Neuronal stem cell (in vitro differentiated cells): ENCODE measurements at regions not wholly inside any gene's neighbourhood (a gene's known extent, or its start where the extent isn't known, plus 50 kb on each side); places are given as distances from the start of the nearest gene placed in this dataset.

Experiments used
- DNase-seq: peaks from one replicate; pipeline ENCODE4 v3.0.0-alpha.2; 2013; ENCODE audit warnings: low spot score
- H2AFZ ChIP-seq: one replicate; pipeline ENCODE4 v1.6.1; 2013; ENCODE audit warnings: mild to moderate bottlenecking, low read length, inconsistent platforms
- H2AK5ac ChIP-seq: 2 replicates; pipeline ENCODE4 v1.6.1; 2013; ENCODE audit warnings: low read depth, mild to moderate bottlenecking, inconsistent platforms, low read length, moderate library complexity, mixed read lengths
- H2BK120ac ChIP-seq: 2 replicates; pipeline ENCODE4 v1.6.1; 2013; ENCODE audit warnings: low read depth, mild to moderate bottlenecking, inconsistent platforms, low read length, moderate library complexity, mixed read lengths
- H2BK12ac ChIP-seq: one replicate; pipeline ENCODE4 v1.6.1; 2013; ENCODE audit warnings: low read length, inconsistent platforms
- H2BK15ac ChIP-seq: 2 replicates; pipeline ENCODE4 v1.6.1; 2013; ENCODE audit warnings: mild to moderate bottlenecking, low read length, inconsistent platforms, mixed read lengths
- H2BK5ac ChIP-seq: one replicate; pipeline ENCODE4 v1.6.1; 2013; ENCODE audit warnings: inconsistent platforms, mild to moderate bottlenecking, low read length, moderate library complexity
- H3K14ac ChIP-seq: one replicate; pipeline ENCODE4 v1.6.1; 2013; ENCODE audit warnings: low read length, inconsistent platforms
- H3K18ac ChIP-seq: 2 replicates; pipeline ENCODE4 v1.6.1; 2013; ENCODE audit warnings: low read length, inconsistent platforms
- H3K23ac ChIP-seq: 2 replicates; pipeline ENCODE4 v1.6.1; 2013; ENCODE audit warnings: low read depth, mild to moderate bottlenecking, mixed read lengths, low read length, inconsistent platforms; ENCODE audit not compliant: poor library complexity
- H3K27ac ChIP-seq: replicated peaks from 3 replicates; pipeline ENCODE4 v1.5.1; 2013; ENCODE audit warnings: low read length, inconsistent platforms
- H3K27me3 ChIP-seq, 3 experiments: 2 replicates each; pipeline ENCODE4 v1.6.1; 2013; ENCODE audit warnings: low read length in 3 of 3, mild to moderate bottlenecking in 2 of 3, inconsistent platforms in 1 of 3, low read depth in 1 of 3, mixed read lengths in 1 of 3, moderate library complexity in 1 of 3; ENCODE audit not compliant: control insufficient read depth in 3 of 3, insufficient read depth in 3 of 3
- H3K36me3 ChIP-seq, 2 donors: replicated peaks in 1 of 2; 2 replicates each; pipeline ENCODE4 v1.6.1; 2013; ENCODE audit warnings: low read length in 2 of 2; ENCODE audit not compliant: control insufficient read depth in 2 of 2, insufficient read depth in 2 of 2
- H3K4ac ChIP-seq: 2 replicates; pipeline ENCODE4 v1.6.1; 2013; ENCODE audit warnings: inconsistent platforms, mild to moderate bottlenecking, low read length, moderate library complexity
- H3K4me1 ChIP-seq, 2 donors: 1 replicate in 1 of 2; 2 replicates in 1 of 2; pipeline ENCODE4 v1.6.1; 2013; ENCODE audit warnings: low read length in 2 of 2, low read depth in 1 of 2; ENCODE audit not compliant: control insufficient read depth in 2 of 2, insufficient read depth in 1 of 2
- H3K4me2 ChIP-seq: one replicate; pipeline ENCODE4 v1.6.1; 2013; ENCODE audit warnings: mild to moderate bottlenecking, low read length, inconsistent platforms; ENCODE audit not compliant: insufficient read depth, poor library complexity, severe bottlenecking
- H3K4me3 ChIP-seq, 2 donors: 2 replicates each; pipeline ENCODE4 v1.5.1; 2013; ENCODE audit warnings: low read length in 2 of 2, mild to moderate bottlenecking in 2 of 2, inconsistent platforms in 1 of 2, moderate library complexity in 1 of 2
- H3K79me1 ChIP-seq: one replicate; pipeline ENCODE4 v1.6.1; 2013; ENCODE audit warnings: low read depth, mild to moderate bottlenecking, inconsistent platforms, low read length, moderate library complexity
- H3K9ac ChIP-seq: one replicate; pipeline ENCODE4 v1.6.1; 2013; ENCODE audit warnings: mild to moderate bottlenecking, low read depth, low read length, inconsistent platforms; ENCODE audit not compliant: poor library complexity
- H3K9me3 ChIP-seq, 2 donors: replicated peaks in 1 of 2; 2 replicates each; pipeline versions ENCODE3 to v1.6.1; 2013; ENCODE audit warnings: low read length in 2 of 2, mild to moderate bottlenecking in 2 of 2, inconsistent platforms in 1 of 2, low read depth in 1 of 2, mixed read lengths in 1 of 2, moderate library complexity in 1 of 2; ENCODE audit not compliant: control insufficient read depth in 2 of 2, insufficient read depth in 1 of 2
- H4K8ac ChIP-seq: one replicate; pipeline ENCODE4 v1.6.1; 2013; ENCODE audit warnings: low read depth, mild to moderate bottlenecking, inconsistent platforms, low read length, moderate library complexity
- H4K91ac ChIP-seq: one replicate; pipeline ENCODE4 v1.6.1; 2013; ENCODE audit warnings: low read length, low read depth, mild to moderate bottlenecking, inconsistent platforms; ENCODE audit not compliant: poor library complexity
- WGBS, 2 donors: extraction: QIAGEN DNeasy Blood & Tissue Kit; methylation state at CpG; one replicate each; pipeline ENCODE4 v1.1.7; 2013; ENCODE audit warnings: missing lambda C conversion rate in 2 of 2, mixed read lengths in 1 of 2; ENCODE audit not compliant: insufficient read length in 2 of 2, insufficient replicate concordance in 1 of 2; ENCODE audit errors: extremely low coverage in 2 of 2; 5-methylcytosine and 5-hydroxymethylcytosine counted together

GRCh38 chr10:45500304-45500703, 126.3 kb downstream of the ALOX5 start:
- Histone ChIP-seq H3K27me3 (no peaks in the 10 kb centered on the region), H2BK5ac (no peak overlapping the region), H2BK12ac (no peak overlapping the region), H2BK120ac (no peak overlapping the region), H3K4me2 (no peak overlapping the region), H2AK5ac (no peak overlapping the region), H4K91ac (no peak overlapping the region), H3K4me1 (no peaks in the 10 kb centered on the region), H3K18ac (no peak overlapping the region), H3K23ac (no peak overlapping the region), H3K4me3 (no peak overlapping the region), H4K8ac (no peak overlapping the region), H3K4ac (no peak overlapping the region), H3K27ac (no peak overlapping the region), H2BK15ac (no peak overlapping the region), H3K9ac (no peak overlapping the region), H3K79me1 (no peaks in the 10 kb centered on the region), H3K36me3 (no peaks in the 10 kb centered on the region), H2AFZ (no peak overlapping the region), H3K9me3 (peaks cover 2% of the 10 kb centered on the region in 2 donors), H3K14ac (no peak overlapping the region)
- DNase-seq = no peak
- WGBS, 2 donors = no CpG with 5 or more reads among the region's 1 CpG

DNA sequence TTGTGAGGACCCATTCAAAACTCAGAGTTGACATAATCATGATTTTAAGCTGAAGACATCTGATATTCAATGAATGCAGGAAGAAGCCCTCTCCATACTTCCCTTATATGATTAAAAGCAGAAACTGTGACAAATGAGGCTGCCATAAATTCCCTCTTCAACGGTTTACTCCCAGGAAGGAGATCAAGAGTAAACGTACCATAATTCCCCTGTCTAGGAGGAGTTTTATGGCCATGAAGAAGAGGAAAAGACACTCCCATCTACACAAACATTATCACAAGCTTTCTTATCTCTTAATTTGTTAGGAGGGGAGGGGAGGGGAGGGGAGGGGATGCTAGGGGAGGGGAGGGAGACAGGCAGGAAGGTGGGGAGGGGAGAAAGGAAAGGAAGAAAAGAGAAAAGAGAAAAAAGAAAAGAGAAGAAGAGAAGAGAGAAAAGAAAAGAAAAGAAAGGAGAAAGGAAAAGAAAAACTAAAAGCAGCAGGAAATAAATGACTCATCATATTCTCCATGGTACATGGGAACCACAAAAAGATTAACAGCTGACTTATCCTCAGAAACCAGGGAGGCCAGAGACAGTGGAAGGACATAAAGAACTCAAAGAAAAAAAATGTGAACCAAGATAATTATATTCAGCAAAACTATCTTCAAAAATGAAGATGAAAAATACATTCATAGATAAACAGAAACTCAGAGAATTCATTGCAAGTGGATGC, 121.6 kb downstream of the ALOX5 start:
- Histone ChIP-seq H3K27ac (no peak overlapping the region), H2BK5ac (no peak overlapping the region), H2BK15ac (no peak overlapping the region), H3K23ac (no peak overlapping the region), H3K18ac (no peak overlapping the region), H3K4me1 (no peaks in the 10 kb centered on the region), H3K4me3 (no peak overlapping the region), H4K8ac (no peak overlapping the region), H3K14ac (no peak overlapping the region), H3K79me1 (no peaks in the 10 kb centered on the region), H3K27me3 (no peaks in the 10 kb centered on the region), H3K9me3 (peaks cover 2% of the 10 kb centered on the region in 2 donors), H3K36me3 (no peaks in the 10 kb centered on the region), H3K4ac (no peak overlapping the region), H3K9ac (no peak overlapping the region), H2AFZ (no peak overlapping the region), H4K91ac (no peak overlapping the region), H2AK5ac (no peak overlapping the region), H2BK120ac (no peak overlapping the region), H3K4me2 (no peak overlapping the region), H2BK12ac (no peak overlapping the region)
- no CpG with 5 or more reads among the region's 2 CpGs for WGBS, 2 donors
- DNase-seq = no peak
